Astrocyte of the spinal cord (primary cell): ENCODE measurements at regions not wholly inside any gene's neighbourhood (a gene's known extent, or its start where the extent isn't known, plus 50 kb on each side); places are given as distances from the start of the nearest gene placed in this dataset.

Source experiments
- DNase-seq: peaks from one replicate; pipeline ENCODE4 v3.0.0; 2011; ENCODE audit warnings: low read depth, low spot score
- H3K4me3 ChIP-seq: 2 replicates; pipeline ENCODE4 v1.5.1; 2011; ENCODE audit warnings: low read depth, mild to moderate bottlenecking, low read length, moderate library complexity
- CTCF ChIP-seq: IDR thresholded peaks from 2 replicates; pipeline ENCODE4 v1.5.1; 2012; ENCODE audit warnings: low read depth, mild to moderate bottlenecking, low read length, inconsistent platforms
- in situ Hi-C: cut with HindIII; loops from 2 replicates; pipeline ENCODE4 v1.10.0; 2017; ENCODE audit warnings: low sequenced_read_pairs

DNA sequence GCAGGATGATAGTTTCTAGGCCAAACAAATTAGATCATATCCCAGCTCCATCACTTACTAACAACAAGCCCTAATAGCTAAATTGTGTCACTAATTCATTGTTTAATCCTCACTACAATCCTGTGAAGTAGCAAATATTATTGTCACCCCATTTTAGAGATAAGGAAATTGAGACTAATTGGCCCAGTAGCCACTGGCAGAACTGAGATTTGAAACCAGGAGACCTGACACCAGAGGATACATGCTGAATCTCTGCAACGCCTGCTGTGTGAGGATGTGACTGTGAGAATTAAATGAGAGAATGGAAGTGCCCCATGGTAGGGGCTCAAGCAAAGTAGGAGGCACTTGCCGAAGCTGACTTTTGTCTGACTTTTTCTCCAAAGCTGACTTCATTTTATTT lies 124.3 kb upstream of the CITED2 start:
- DNase-seq, result no peak
- no peak overlapping the region for H3K4me3 ChIP-seq
- in situ Hi-C loops, result no loop called here
- TF ChIP-seq CTCF, result no peak

GRCh38 chr6:139497345-139497961 lies 123.0 kb upstream of the CITED2 start:
- no peak for TF ChIP-seq CTCF
- no peak overlapping the region for H3K4me3 ChIP-seq
- in situ Hi-C loops, result no loop called here
- DNase-seq, result no peak

- no peak for DNase-seq
- H3K4me3 ChIP-seq, result no peak overlapping the region
- in situ Hi-C loops, result no loop called here
- no peak for TF ChIP-seq CTCF
These were observed 122.4 kb upstream of the CITED2 start for GRCh38 chr6:139496654-139497344.

DNA sequence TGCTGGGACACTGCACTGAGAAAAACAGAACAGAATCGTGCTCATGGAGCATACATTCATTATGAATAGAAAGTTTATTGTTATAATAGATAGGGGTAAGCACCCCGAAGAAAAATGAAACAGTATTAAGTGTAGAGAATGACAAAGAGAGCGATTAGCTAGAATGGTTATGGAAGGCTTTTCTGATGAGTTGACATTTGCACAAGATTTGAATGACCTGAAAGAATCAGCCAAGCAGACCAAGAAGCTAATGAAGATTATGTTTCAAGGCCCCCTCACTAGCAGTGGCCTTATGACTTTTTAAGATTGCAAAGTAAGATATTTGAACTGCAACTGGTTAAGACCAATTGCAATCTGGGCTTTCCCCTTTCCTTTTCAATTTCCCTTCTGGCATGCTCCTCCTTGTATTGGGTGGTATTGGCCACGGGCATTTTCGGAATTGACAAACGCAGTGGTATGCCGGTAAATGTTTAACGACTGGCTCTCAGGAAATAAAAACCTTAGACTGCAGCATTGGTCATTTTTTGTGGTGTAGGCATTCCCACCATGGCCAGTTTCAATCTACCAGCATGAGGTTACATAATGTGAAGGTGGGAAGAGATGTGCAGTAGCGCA lies 120.0 kb upstream of the CITED2 start:
- DNase-seq, result no peak
- TF ChIP-seq CTCF, result no peak
- in situ Hi-C loops, result no loop called here
- no peak overlapping the region for H3K4me3 ChIP-seq

- DNase-seq, result no peak
- no peak for TF ChIP-seq CTCF
- in situ Hi-C loops, result no loop called here
- no peak overlapping the region for H3K4me3 ChIP-seq
These were observed 116.0 kb upstream of the CITED2 start for GRCh38 chr6:139490482-139490881.

GRCh38 chr6:139486476-139486799 lies 112.0 kb upstream of the CITED2 start:
- DNase-seq, result no peak
- H3K4me3 ChIP-seq, result no peak overlapping the region
- in situ Hi-C loops, result no loop called here
- TF ChIP-seq CTCF, result no peak
